ENCODE measurements at regions not wholly inside any gene's neighbourhood (a gene's known extent, or its start where the extent isn't known, plus 50 kb on each side); places are given as distances from the start of the nearest gene placed in this dataset.

GRCh38 chr20:60569116-60569515, 610.9 kb downstream of the CDH26 start:
- H3K23ac ChIP-seq (ENCODE audit: insufficient read length), result no peak overlapping the region
- CTCF ChIA-PET (ENCODE audit: partially characterized antibody), result no interaction called here
- no peak overlapping the region for H2BK12ac ChIP-seq (ENCODE audit: low read depth, low read length)
- TF ChIP-seq CHD1 (IDR thresholded peaks at IDR 0.05; ENCODE audit: low read depth, low read length) (no peak), RAD21 (IDR thresholded peaks at IDR 0.05 in 1 of 2, conservative IDR thresholded peaks at IDR 0.05 in 1 of 2; ENCODE audit: low read depth in 2 of 2, low read length in 2 of 2) (no peak), CHD2 (IDR thresholded peaks at IDR 0.05; ENCODE audit: low read length) (no peak), TEAD4 (IDR thresholded peaks at IDR 0.05; ENCODE audit: low read depth, low read length) (no peak), MAX (IDR thresholded peaks at IDR 0.05) (no peak), BACH1 (IDR thresholded peaks at IDR 0.05; ENCODE audit: low read length) (no peak), TBP (IDR thresholded peaks at IDR 0.05; ENCODE audit: low read depth, low read length) (no peak), CTCF (IDR thresholded peaks at IDR 0.05; ENCODE audit: control extremely low read depth in 1 of 3, insufficient read depth in 1 of 3, low read depth in 1 of 3, low read length in 3 of 3) (no peak), HDAC2 (IDR thresholded peaks at IDR 0.05; ENCODE audit: borderline replicate concordance in 1 of 2, low read depth in 2 of 2, low read length in 2 of 2) (no peak), TAF1 (IDR thresholded peaks at IDR 0.05; ENCODE audit: low read depth, low read length) (no peak), KDM4A (IDR thresholded peaks at IDR 0.05; ENCODE audit: low read depth, low read length, severe bottlenecking) (no peak), RXRA (IDR thresholded peaks at IDR 0.05; ENCODE audit: insufficient read depth, low read depth, low read length) (no peak)

More at GRCh38 chr20:60569116-60569515, 610.9 kb downstream of the CDH26 start:
- Histone ChIP-seq H3K79me2 (ENCODE audit: control insufficient read depth in 1 of 2, insufficient read depth in 2 of 2, low read length in 2 of 2) (no peaks in the 10 kb centered on the region), H4K91ac (replicated peaks; ENCODE audit: insufficient read length, low read length) (no peak overlapping the region), H2AK5ac (ENCODE audit: low read depth, low read length) (no peak overlapping the region), H3K27me3 (replicated peaks in 1 of 4; ENCODE audit: control insufficient read depth in 3 of 4, extremely low read depth in 1 of 4, insufficient read depth in 3 of 4, low read length in 3 of 4) (peaks cover 0 to 2% (median 0%) of the 10 kb centered on the region in 4 experiments; a peak in 1 of 7 replicates), H3K9ac (replicated peaks in 1 of 4; ENCODE audit: extremely low read depth in 1 of 4, low read depth in 3 of 4, low read length in 3 of 4) (no peak overlapping the region), H3K36me3 (ENCODE audit: control insufficient read depth in 2 of 4, insufficient read depth in 4 of 4, low read length in 3 of 4) (no peaks in the 10 kb centered on the region), H3K18ac (ENCODE audit: extremely low read depth, low read length) (no peak overlapping the region), H4K8ac (ENCODE audit: extremely low read depth, insufficient read depth, low read length) (no peak overlapping the region; the same call in 1 of the 2 replicates), H3K4ac (replicated peaks; ENCODE audit: insufficient read length, low read depth, low read length) (no peak overlapping the region), H2BK120ac (replicated peaks; ENCODE audit: low read depth, low read length) (no peak overlapping the region), H3K56ac (replicated peaks; ENCODE audit: insufficient read length, low read depth, low read length) (no peak overlapping the region), H3K79me1 (ENCODE audit: low read depth, low read length) (no peaks in the 10 kb centered on the region), H2BK20ac (ENCODE audit: low read length) (no peak overlapping the region), H2BK5ac (ENCODE audit: low read depth, low read length) (no peak overlapping the region), H4K20me1 (replicated peaks in 1 of 2; ENCODE audit: control insufficient read depth in 1 of 2, insufficient read depth in 2 of 2, low read length in 2 of 2) (no peaks in the 10 kb centered on the region), H3K9me3 (ENCODE audit: insufficient read depth in 2 of 2, low read depth in 1 of 2, low read length in 1 of 2) (no peaks in the 10 kb centered on the region), H3K27ac (ENCODE audit: low read depth, low read length) (no peak overlapping the region), H3K4me1 (replicated peaks in 1 of 4; ENCODE audit: control insufficient read depth in 3 of 4, insufficient read depth in 4 of 4, low read length in 3 of 4) (peaks cover 0 to 5% (median 0%) of the 10 kb centered on the region in 4 experiments; a peak in 2 of 7 replicates), H2BK15ac (ENCODE audit: low read length) (no peak overlapping the region), H2AFZ (ENCODE audit: low read length) (no peak overlapping the region), H3K4me2 (ENCODE audit: insufficient read depth in 1 of 2, low read depth in 2 of 2, low read length in 2 of 2) (no peak overlapping the region), H4K5ac (ENCODE audit: insufficient read length, low read depth, low read length) (no peak overlapping the region), H3K14ac (ENCODE audit: insufficient read length) (no peak overlapping the region), H3K23me2 (ENCODE audit: low read depth, low read length) (no peaks in the 10 kb centered on the region), H3K4me3 (ENCODE audit: extremely low read depth in 1 of 4, insufficient read depth in 2 of 4, low read depth in 3 of 4, low read length in 4 of 4) (no peak overlapping the region)
- WGBS, 2 experiments (ENCODE audit: extremely low coverage in 1 of 2, insufficient coverage in 1 of 2, insufficient read length in 1 of 2, insufficient replicate concordance in 2 of 2, low coverage in 1 of 2, low lambda C conversion rate in 2 of 2, missing lambda C conversion rate in 1 of 2), result 86% methylated on average over 6 of the region's 6 CpGs; no CpG with 5 or more reads in 1 of the 2 experiments
- FAIRE-seq (no peak), DNase-seq (ENCODE audit: low read depth in 1 of 2, low spot score in 2 of 2) (no peak)
- POLR2A ChIA-PET (ENCODE audit: partially characterized antibody), result no interaction called here

Measured in H1 (cell line).